Type B pancreatic cell (in vitro differentiated cells): ENCODE measurements at regions not wholly inside any gene's neighbourhood (a gene's known extent, or its start where the extent isn't known, plus 50 kb on each side); places are given as distances from the start of the nearest gene placed in this dataset.
A peak's percentile ranks its signal among the peaks of the same experiment; 100 is the strongest.
"Not testable (repeated sequence)": the region's sequence is repeated elsewhere in the genome, so short reads cannot be mapped to it uniquely, and the experiment has no call there.

Experiments used
- DNase-seq: peaks from one replicate; pipeline ENCODE4 v3.0.0; 2021; ENCODE audit warnings: mixed read lengths; ENCODE audit not compliant: unreplicated experiment; ENCODE audit errors: extremely low spot score
- H3K27ac Mint-ChIP-seq: 2 replicates; pipeline ENCODE4 v1.8.0; 2021; ENCODE audit warnings: mild to moderate bottlenecking, mixed read lengths
- H3K27me3 Mint-ChIP-seq: 2 replicates; pipeline ENCODE4 v1.8.0; 2021; ENCODE audit warnings: mixed read lengths
- H3K36me3 Mint-ChIP-seq: 2 replicates; pipeline ENCODE4 v1.8.0; 2021; ENCODE audit warnings: mixed read lengths
- H3K4me1 Mint-ChIP-seq: one replicate; pipeline ENCODE4 v1.8.0; 2021; ENCODE audit warnings: mixed read lengths; ENCODE audit not compliant: unreplicated experiment
- H3K4me3 Mint-ChIP-seq: 2 replicates; pipeline ENCODE4 v1.8.0; 2021; ENCODE audit warnings: mild to moderate bottlenecking, mixed read lengths
- H3K9me3 Mint-ChIP-seq: 2 replicates; pipeline ENCODE4 v1.8.0; 2021; ENCODE audit warnings: mixed read lengths
- CTCF ChIP-seq: fragments of 200-600 bp; sonication (generic); conservative IDR thresholded peaks from 2 replicates; pipeline ENCODE4 v1.5.0; 2021; ENCODE audit warnings: antibody characterized with exemption, mild to moderate bottlenecking

GRCh38 chr10:83765731-83766130 lies 373.6 kb upstream of the GHITM start:
- H3K4me3 Mint-ChIP-seq, result peak overlapping the region; percentile 39
- DNase-seq, result no peak
- no peak for TF ChIP-seq CTCF
- no peaks in the 10 kb centered on the region for H3K4me1 Mint-ChIP-seq
- H3K27ac Mint-ChIP-seq, result peak overlapping the region; percentile 87
- no peaks in the 10 kb centered on the region for H3K36me3 Mint-ChIP-seq
- H3K9me3 Mint-ChIP-seq, result no peaks in the 10 kb centered on the region
- H3K27me3 Mint-ChIP-seq, result peaks cover under 1% of the 10 kb centered on the region

- Mint-ChIP-seq H3K36me3 (no peaks in the 10 kb centered on the region), H3K27me3 (no peaks in the 10 kb centered on the region)
Measured at GRCh38 chr10:83769281-83769820, 370.0 kb upstream of the GHITM start.

GRCh38 chr10:83786701-83787100 lies 352.6 kb upstream of the GHITM start:
- H3K4me1 Mint-ChIP-seq, H3K27me3 Mint-ChIP-seq, H3K36me3 Mint-ChIP-seq, DNase-seq, H3K4me3 Mint-ChIP-seq, H3K9me3 Mint-ChIP-seq, H3K27ac Mint-ChIP-seq: not testable (repeated sequence)

More at GRCh38 chr10:83769281-83769820, 370.0 kb upstream of the GHITM start:
- no peaks in the 10 kb centered on the region for H3K4me1 Mint-ChIP-seq
- peaks cover 4% of the 10 kb centered on the region for H3K9me3 Mint-ChIP-seq
- no peak overlapping the region for H3K4me3 Mint-ChIP-seq
- H3K27ac Mint-ChIP-seq, result no peak overlapping the region
- DNase-seq, result no peak
- no peak for TF ChIP-seq CTCF

GRCh38 chr10:83801983-83802382 lies 337.3 kb upstream of the GHITM start:
- TF ChIP-seq CTCF, result peak; percentile 20
- Mint-ChIP-seq H3K36me3 (no peaks in the 10 kb centered on the region), H3K4me3 (no peak overlapping the region), H3K9me3 (peaks cover 7% of the 10 kb centered on the region), H3K27ac (no peak overlapping the region), H3K4me1 (no peaks in the 10 kb centered on the region), H3K27me3 (peaks cover 3% of the 10 kb centered on the region)
- DNase-seq, result no peak

GRCh38 chr10:83806717-83807116 lies 332.6 kb upstream of the GHITM start:
- no peak overlapping the region for H3K27ac Mint-ChIP-seq
- no peaks in the 10 kb centered on the region for H3K4me1 Mint-ChIP-seq
- peaks cover 7% of the 10 kb centered on the region for H3K9me3 Mint-ChIP-seq
- no peak for TF ChIP-seq CTCF
- no peaks in the 10 kb centered on the region for H3K27me3 Mint-ChIP-seq
- no peak for DNase-seq
- no peak overlapping the region for H3K4me3 Mint-ChIP-seq
- H3K36me3 Mint-ChIP-seq, result no peaks in the 10 kb centered on the region

GRCh38 chr10:83809001-83809400 lies 330.3 kb upstream of the GHITM start:
- DNase-seq, result no peak
- H3K36me3 Mint-ChIP-seq, result no peaks in the 10 kb centered on the region
- H3K4me3 Mint-ChIP-seq, result no peak overlapping the region
- H3K9me3 Mint-ChIP-seq, result no peaks in the 10 kb centered on the region
- no peaks in the 10 kb centered on the region for H3K27me3 Mint-ChIP-seq
- H3K27ac Mint-ChIP-seq, result no peak overlapping the region
- no peak for TF ChIP-seq CTCF
- H3K4me1 Mint-ChIP-seq, result no peaks in the 10 kb centered on the region
